ENCODE measurements at regions not wholly inside any gene's neighbourhood (a gene's known extent, or its start where the extent isn't known, plus 50 kb on each side); places are given as distances from the start of the nearest gene placed in this dataset.

- BruUV-seq (replicated peaks), result no TSS peak
- no peaks in the 10 kb centered on the region for H3K36me3 ChIP-seq (replicated peaks in 1 of 2; ENCODE audit: control insufficient read depth in 1 of 2, insufficient read depth in 2 of 2, low read length in 2 of 2)
- H3K9me3 ChIP-seq (ENCODE audit: low read length), result no peaks in the 10 kb centered on the region
- H3K9ac ChIP-seq (ENCODE audit: insufficient read depth, low read depth, low read length), result no peak overlapping the region
- H2AFZ ChIP-seq (ENCODE audit: low read length), result no peak overlapping the region
- no peaks in the 10 kb centered on the region for H3K4me1 ChIP-seq (ENCODE audit: insufficient read depth, low read length)
- H3K4me3 ChIP-seq (replicated peaks in 1 of 3; ENCODE audit: insufficient read depth in 1 of 3, low read depth in 2 of 3, low read length in 3 of 3), result no peak overlapping the region
- no peak for DNase-seq (ENCODE audit: low spot score)
- H3K79me2 ChIP-seq (ENCODE audit: insufficient read depth, low read length), result no peaks in the 10 kb centered on the region
- no peaks in the 10 kb centered on the region for H4K20me1 ChIP-seq (ENCODE audit: insufficient read depth, low read length)
- intact Hi-C loops (cut with micrococcal nuclease; ENCODE audit: unreplicated experiment) (no loop called here), in situ Hi-C loops (cut with HindIII; ENCODE audit: extremely low pct_ligation_motif_present, low pct_unique_long_range_greater_than_20kb) (no loop called here)
- FAIRE-seq, result no peak
- ChIA-PET POLR2A (no interaction called here), CTCF (ENCODE audit: low intra/inter-chr PET ratio, low total read pairs) (no interaction called here)
- H3K27me3 ChIP-seq (ENCODE audit: control insufficient read depth in 1 of 2, insufficient read depth in 2 of 2, low read length in 2 of 2), result no peaks in the 10 kb centered on the region
- TF ChIP-seq NR2C2 (CRISPR knock-in tag; IDR thresholded peaks at IDR 0.05; ENCODE audit: borderline replicate concordance) (no peak), KIAA2018 (CRISPR knock-in tag; IDR thresholded peaks at IDR 0.05; ENCODE audit: borderline replicate concordance) (no peak), ZNF670 (CRISPR knock-in tag; IDR thresholded peaks at IDR 0.05; ENCODE audit: borderline replicate concordance) (no peak), LCORL (IDR thresholded peaks at IDR 0.05) (no peak), LCORL (CRISPR knock-in tag; IDR thresholded peaks at IDR 0.05) (no peak), ZNF740 (CRISPR knock-in tag; IDR thresholded peaks at IDR 0.05) (no peak), SKIL (CRISPR knock-in tag; IDR thresholded peaks at IDR 0.05; ENCODE audit: borderline replicate concordance) (no peak)
- no peak overlapping the region for H3K27ac ChIP-seq (ENCODE audit: extremely low read length, insufficient read depth, low read length)
- no peak for ATAC-seq
- WGBS (ENCODE audit: low lambda C conversion rate), result 34% methylated on average over 2 of the region's 2 CpGs
- H3K4me2 ChIP-seq (ENCODE audit: low read depth, low read length), result no peak overlapping the region
These were observed 123.9 kb downstream of the GC start for GRCh38 chr4:71659979-71660378.

Data from HepG2 (cell line).